ENCODE measurements at regions not wholly inside any gene's neighbourhood (a gene's known extent, or its start where the extent isn't known, plus 50 kb on each side); places are given as distances from the start of the nearest gene placed in this dataset.

- Histone ChIP-seq H3K4me1 (ENCODE audit: insufficient read depth, low read length) (peaks cover 21% of the 10 kb centered on the region), H3K9ac (ENCODE audit: low read depth, low read length) (no peak overlapping the region), H3K36me3 (ENCODE audit: insufficient read depth, low read length) (no peaks in the 10 kb centered on the region), H3K9me3 (ENCODE audit: control insufficient read depth, insufficient read depth, low read length) (no peaks in the 10 kb centered on the region)
Observed at GRCh38 chr6:40955178-40955545, 83.9 kb downstream of the UNC5CL start.

GRCh38 chr6:40954446-40955177 lies 84.4 kb downstream of the UNC5CL start:
- no peak overlapping the region for H3K9ac ChIP-seq (ENCODE audit: low read depth, low read length)
- H3K4me1 ChIP-seq (ENCODE audit: insufficient read depth, low read length): peaks cover 26% of the 10 kb centered on the region

GRCh38 chr6:40953486-40953885 lies 85.5 kb downstream of the UNC5CL start:
- H3K9ac ChIP-seq (ENCODE audit: low read depth, low read length): no peak overlapping the region
- no peaks in the 10 kb centered on the region for H3K36me3 ChIP-seq (ENCODE audit: insufficient read depth, low read length)
- H3K4me1 ChIP-seq (ENCODE audit: insufficient read depth, low read length): peaks cover 32% of the 10 kb centered on the region
- H3K9me3 ChIP-seq (ENCODE audit: control insufficient read depth, insufficient read depth, low read length): no peaks in the 10 kb centered on the region

More at GRCh38 chr6:40954446-40955177, 84.4 kb downstream of the UNC5CL start:
- H3K9me3 ChIP-seq (ENCODE audit: control insufficient read depth, insufficient read depth, low read length): no peaks in the 10 kb centered on the region
- no peaks in the 10 kb centered on the region for H3K36me3 ChIP-seq (ENCODE audit: insufficient read depth, low read length)

GRCh38 chr6:40950986-40951698 lies 87.9 kb downstream of the UNC5CL start:
- peaks cover 43% of the 10 kb centered on the region for H3K4me1 ChIP-seq (ENCODE audit: insufficient read depth, low read length)
- no peak overlapping the region for H3K9ac ChIP-seq (ENCODE audit: low read depth, low read length)
- no peaks in the 10 kb centered on the region for H3K36me3 ChIP-seq (ENCODE audit: insufficient read depth, low read length)
- H3K9me3 ChIP-seq (ENCODE audit: control insufficient read depth, insufficient read depth, low read length): no peaks in the 10 kb centered on the region

- Histone ChIP-seq H3K36me3 (ENCODE audit: insufficient read depth, low read length) (no peaks in the 10 kb centered on the region), H3K9me3 (ENCODE audit: control insufficient read depth, insufficient read depth, low read length) (no peaks in the 10 kb centered on the region), H3K4me1 (ENCODE audit: insufficient read depth, low read length) (peaks cover 43% of the 10 kb centered on the region), H3K9ac (ENCODE audit: low read depth, low read length) (no peak overlapping the region)
Observed at GRCh38 chr6:40948570-40948969, 90.5 kb downstream of the UNC5CL start.

GRCh38 chr6:40947876-40948526 lies 91.0 kb downstream of the UNC5CL start:
- no peak overlapping the region for H3K9ac ChIP-seq (ENCODE audit: low read depth, low read length)
- H3K4me1 ChIP-seq (ENCODE audit: insufficient read depth, low read length): peaks cover 43% of the 10 kb centered on the region
- no peaks in the 10 kb centered on the region for H3K36me3 ChIP-seq (ENCODE audit: insufficient read depth, low read length)

GRCh38 chr6:40946738-40947301 lies 92.2 kb downstream of the UNC5CL start:
- H3K9me3 ChIP-seq (ENCODE audit: control insufficient read depth, insufficient read depth, low read length): no peaks in the 10 kb centered on the region
- H3K9ac ChIP-seq (ENCODE audit: low read depth, low read length): no peak overlapping the region
- no peaks in the 10 kb centered on the region for H3K36me3 ChIP-seq (ENCODE audit: insufficient read depth, low read length)
- H3K4me1 ChIP-seq (ENCODE audit: insufficient read depth, low read length): peaks cover 43% of the 10 kb centered on the region

More at GRCh38 chr6:40947876-40948526, 91.0 kb downstream of the UNC5CL start:
- H3K9me3 ChIP-seq (ENCODE audit: control insufficient read depth, insufficient read depth, low read length): no peaks in the 10 kb centered on the region

- Histone ChIP-seq H3K9ac (ENCODE audit: low read depth, low read length) (no peak overlapping the region), H3K36me3 (ENCODE audit: insufficient read depth, low read length) (no peaks in the 10 kb centered on the region), H3K4me1 (ENCODE audit: insufficient read depth, low read length) (peaks cover 7% of the 10 kb centered on the region; the same call in 1 of the 2 replicates), H3K9me3 (ENCODE audit: control insufficient read depth, insufficient read depth, low read length) (no peaks in the 10 kb centered on the region)
Observed at GRCh38 chr6:40937491-40937890, 101.5 kb downstream of the UNC5CL start.

GRCh38 chr6:40936818-40937251 lies 102.2 kb downstream of the UNC5CL start:
- Histone ChIP-seq H3K9me3 (ENCODE audit: control insufficient read depth, insufficient read depth, low read length) (no peaks in the 10 kb centered on the region), H3K36me3 (ENCODE audit: insufficient read depth, low read length) (no peaks in the 10 kb centered on the region), H3K9ac (ENCODE audit: low read depth, low read length) (no peak overlapping the region), H3K4me1 (ENCODE audit: insufficient read depth, low read length) (peaks cover 7% of the 10 kb centered on the region; the same call in 1 of the 2 replicates)

- Histone ChIP-seq H3K9me3 (ENCODE audit: control insufficient read depth, insufficient read depth, low read length) (no peaks in the 10 kb centered on the region), H3K4me1 (ENCODE audit: insufficient read depth, low read length) (peaks cover 7% of the 10 kb centered on the region; the same call in 1 of the 2 replicates), H3K36me3 (ENCODE audit: insufficient read depth, low read length) (no peaks in the 10 kb centered on the region), H3K9ac (ENCODE audit: low read depth, low read length) (no peak overlapping the region)
Observed at GRCh38 chr6:40933864-40934263, 105.2 kb downstream of the UNC5CL start.

GRCh38 chr6:40932953-40933352 lies 106.1 kb downstream of the UNC5CL start:
- no peaks in the 10 kb centered on the region for H3K9me3 ChIP-seq (ENCODE audit: control insufficient read depth, insufficient read depth, low read length)
- H3K4me1 ChIP-seq (ENCODE audit: insufficient read depth, low read length): peaks cover 7% of the 10 kb centered on the region; the same call in 1 of the 2 replicates
- H3K9ac ChIP-seq (ENCODE audit: low read depth, low read length): no peak overlapping the region
- H3K36me3 ChIP-seq (ENCODE audit: insufficient read depth, low read length): no peaks in the 10 kb centered on the region

- Histone ChIP-seq H3K9me3 (ENCODE audit: control insufficient read depth, insufficient read depth, low read length) (no peaks in the 10 kb centered on the region), H3K4me1 (ENCODE audit: insufficient read depth, low read length) (peaks cover 7% of the 10 kb centered on the region; the same call in 1 of the 2 replicates), H3K9ac (ENCODE audit: low read depth, low read length) (no peak overlapping the region), H3K36me3 (ENCODE audit: insufficient read depth, low read length) (no peaks in the 10 kb centered on the region)
Observed at GRCh38 chr6:40932366-40932765, 106.7 kb downstream of the UNC5CL start.

- peaks cover 3% of the 10 kb centered on the region; the same call in 1 of the 2 replicates for H3K4me1 ChIP-seq (ENCODE audit: insufficient read depth, low read length)
- H3K9me3 ChIP-seq (ENCODE audit: control insufficient read depth, insufficient read depth, low read length): no peaks in the 10 kb centered on the region
- no peaks in the 10 kb centered on the region for H3K36me3 ChIP-seq (ENCODE audit: insufficient read depth, low read length)
- H3K9ac ChIP-seq (ENCODE audit: low read depth, low read length): no peak overlapping the region
Observed at GRCh38 chr6:40931931-40932330, 107.1 kb downstream of the UNC5CL start.

- H3K36me3 ChIP-seq (ENCODE audit: insufficient read depth, low read length): no peaks in the 10 kb centered on the region
- H3K9ac ChIP-seq (ENCODE audit: low read depth, low read length): no peak overlapping the region
- no peaks in the 10 kb centered on the region for H3K9me3 ChIP-seq (ENCODE audit: control insufficient read depth, insufficient read depth, low read length)
- H3K4me1 ChIP-seq (ENCODE audit: insufficient read depth, low read length): no peaks in the 10 kb centered on the region
Observed at GRCh38 chr6:40930555-40930954, 108.5 kb downstream of the UNC5CL start.
